Tibial nerve (tissue), 4 donors: ENCODE measurements at regions not wholly inside any gene's neighbourhood (a gene's known extent, or its start where the extent isn't known, plus 50 kb on each side); places are given as distances from the start of the nearest gene placed in this dataset.
"Not testable (repeated sequence)": the region's sequence is repeated elsewhere in the genome, so short reads cannot be mapped to it uniquely, and the experiment has no call there.

Source experiments
- DNase-seq, 2 donors: peaks; one replicate each; pipeline ENCODE4 v3.0.0-alpha.2; 2019; ENCODE audit warnings: low spot score in 2 of 2
- H3K27ac ChIP-seq, 4 donors: fragments of 200-600 bp; sonication (generic) in 3 of 4; one replicate each; pipeline ENCODE4 v1.5.1; 2017 to 2019; ENCODE audit warnings: mild to moderate bottlenecking in 1 of 4
- H3K27me3 ChIP-seq, 2 donors: fragments of 200-600 bp; sonication (generic) in 1 of 2; one replicate each; pipeline versions ENCODE4 v1.5.1 to v1.6.0; 2017 to 2019
- H3K36me3 ChIP-seq, 3 donors: fragments of 200-600 bp; sonication (generic); one replicate each; pipeline ENCODE4 v1.5.1; 2018 to 2019
- H3K4me1 ChIP-seq, 4 donors: fragments of 200-600 bp; sonication (generic) in 3 of 4; one replicate each; pipeline ENCODE4 v1.5.1; 2017 to 2019
- H3K4me3 ChIP-seq, 4 donors: fragments of 200-600 bp; sonication (generic) in 3 of 4; one replicate each; pipeline ENCODE4 v1.5.1; 2017 to 2019; ENCODE audit warnings: mild to moderate bottlenecking in 1 of 4, moderate library complexity in 1 of 4
- H3K9me3 ChIP-seq, 4 donors: fragments of 200-600 bp; sonication (generic) in 3 of 4; one replicate each; pipeline ENCODE4 v1.5.1; 2017 to 2019
- CTCF ChIP-seq, 5 experiments: fragments of 200-600 bp in 3 of 5; fragments of 450-650 bp in 2 of 5; sonication (generic) in 3 of 5; IDR thresholded peaks; one replicate each; pipeline ENCODE4 v1.5.1; 2016 to 2019; ENCODE audit warnings: antibody characterized with exemption in 5 of 5, mild to moderate bottlenecking in 3 of 5, moderate library complexity in 2 of 5
- EP300 ChIP-seq, 2 donors: sonication (generic); formaldehyde crosslinking; IDR thresholded peaks; one replicate each; pipeline ENCODE4 v1.6.1; 2017; ENCODE audit warnings: antibody characterized with exemption in 2 of 2, mild to moderate bottlenecking in 1 of 2
- POLR2A ChIP-seq, 2 donors: fragments of 450-650 bp; IDR thresholded peaks; one replicate each; pipeline ENCODE4 v1.6.1; 2017; ENCODE audit warnings: antibody characterized with exemption in 2 of 2, mild to moderate bottlenecking in 2 of 2, moderate library complexity in 2 of 2
- WGBS, 2 donors: methylation state at CpG; one replicate each; pipeline ENCODE4 v1.1.5; 2018; 5-methylcytosine and 5-hydroxymethylcytosine counted together

- WGBS, 2 donors, result 47 to 76% methylated on average over 2 to 3 of the region's 3 CpGs
- Histone ChIP-seq H3K27ac (peak overlapping the region in 1 of 4 donors; percentile 41), H3K9me3 (no peaks in the 10 kb centered on the region), H3K36me3 (no peaks in the 10 kb centered on the region), H3K4me3 (no peak overlapping the region), H3K4me1 (no peaks in the 10 kb centered on the region), H3K27me3 (no peaks in the 10 kb centered on the region)
- no peak for DNase-seq
- TF ChIP-seq POLR2A (IDR thresholded peaks at IDR 0.05) (no peak), CTCF (IDR thresholded peaks at IDR 0.05) (no peak), EP300 (IDR thresholded peaks at IDR 0.05) (no peak)
These were observed 169.8 kb downstream of the TRIM43 start for GRCh38 chr2:95761556-95761955.

GRCh38 chr2:95762023-95763021, 170.5 kb downstream of the TRIM43 start:
- DNase-seq, H3K4me1 ChIP-seq, H3K27ac ChIP-seq, H3K27me3 ChIP-seq, H3K36me3 ChIP-seq, H3K9me3 ChIP-seq, H3K4me3 ChIP-seq: not testable (repeated sequence)
- WGBS, 2 donors, result 88 to 93% methylated on average over 11 to 21 of the region's 21 CpGs

GRCh38 chr2:95763074-95763473, 171.3 kb downstream of the TRIM43 start:
- 64 to 65% methylated on average over 6 of the region's 6 CpGs for WGBS, 2 donors
- not testable (repeated sequence) for H3K4me1 ChIP-seq, H3K27ac ChIP-seq, H3K9me3 ChIP-seq, DNase-seq, H3K36me3 ChIP-seq, H3K4me3 ChIP-seq, H3K27me3 ChIP-seq

GRCh38 chr2:95764966-95765365, 173.2 kb downstream of the TRIM43 start:
- not testable (repeated sequence) for H3K36me3 ChIP-seq, H3K9me3 ChIP-seq, H3K4me1 ChIP-seq, H3K4me3 ChIP-seq, H3K27ac ChIP-seq, DNase-seq, H3K27me3 ChIP-seq
- 46 to 76% methylated on average over 5 of the region's 6 CpGs for WGBS, 2 donors

GRCh38 chr2:95765925-95766910, 174.4 kb downstream of the TRIM43 start:
- H3K4me3 ChIP-seq, H3K4me1 ChIP-seq, DNase-seq, H3K27me3 ChIP-seq, H3K36me3 ChIP-seq, H3K27ac ChIP-seq, H3K9me3 ChIP-seq: not testable (repeated sequence)
- 74 to 75% methylated on average over 11 of the region's 11 CpGs for WGBS, 2 donors

- WGBS, 2 donors, result 35 to 42% methylated on average over 3 to 4 of the region's 4 CpGs
- H3K27ac ChIP-seq, DNase-seq, H3K4me3 ChIP-seq, H3K27me3 ChIP-seq, H3K36me3 ChIP-seq, H3K9me3 ChIP-seq, H3K4me1 ChIP-seq: not testable (repeated sequence)
These were observed 175.7 kb downstream of the TRIM43 start for GRCh38 chr2:95767531-95767930.

- H3K27me3 ChIP-seq, H3K4me3 ChIP-seq, H3K36me3 ChIP-seq, H3K27ac ChIP-seq, H3K9me3 ChIP-seq, H3K4me1 ChIP-seq, DNase-seq: not testable (repeated sequence)
- WGBS, 2 donors, result 62 to 75% methylated on average over 1 to 2 of the region's 3 CpGs
These were observed 176.1 kb downstream of the TRIM43 start for GRCh38 chr2:95767950-95768349.

- not testable (repeated sequence) for H3K4me3 ChIP-seq, H3K27me3 ChIP-seq, H3K9me3 ChIP-seq, H3K27ac ChIP-seq, H3K36me3 ChIP-seq, DNase-seq, H3K4me1 ChIP-seq
- 81 to 86% methylated on average over 1 of the region's 1 CpG for WGBS, 2 donors
These were observed 177.5 kb downstream of the TRIM43 start for GRCh38 chr2:95769256-95769655.

- not testable (repeated sequence) for DNase-seq, H3K27ac ChIP-seq, H3K4me3 ChIP-seq, H3K4me1 ChIP-seq, H3K9me3 ChIP-seq, H3K36me3 ChIP-seq, H3K27me3 ChIP-seq
- 61 to 74% methylated on average over 7 of the region's 9 CpGs for WGBS, 2 donors
These were observed 178.9 kb downstream of the TRIM43 start for GRCh38 chr2:95770726-95771125.

- H3K4me1 ChIP-seq, H3K36me3 ChIP-seq, DNase-seq, H3K4me3 ChIP-seq, H3K9me3 ChIP-seq, H3K27me3 ChIP-seq: not testable (repeated sequence)
- peak overlapping the region in 1 of 4 donors; percentile 20 for H3K27ac ChIP-seq
- 60% methylated on average over 1 of the region's 11 CpGs; no CpG with 5 or more reads in 1 of the 2 donors for WGBS, 2 donors
These were observed 182.8 kb downstream of the TRIM43 start for GRCh38 chr2:95774322-95775192.

- peak overlapping the region in 1 of 4 donors; percentile 20 for H3K27ac ChIP-seq
- not testable (repeated sequence) for DNase-seq, H3K4me3 ChIP-seq, H3K9me3 ChIP-seq, H3K4me1 ChIP-seq, H3K27me3 ChIP-seq, H3K36me3 ChIP-seq
- WGBS, 2 donors, result 61% methylated on average over 5 of the region's 9 CpGs; no CpG with 5 or more reads in 1 of the 2 donors
These were observed 183.4 kb downstream of the TRIM43 start for GRCh38 chr2:95775193-95775531.
